ENCODE measurements at regions not wholly inside any gene's neighbourhood (a gene's known extent, or its start where the extent isn't known, plus 50 kb on each side); places are given as distances from the start of the nearest gene placed in this dataset.

DNA sequence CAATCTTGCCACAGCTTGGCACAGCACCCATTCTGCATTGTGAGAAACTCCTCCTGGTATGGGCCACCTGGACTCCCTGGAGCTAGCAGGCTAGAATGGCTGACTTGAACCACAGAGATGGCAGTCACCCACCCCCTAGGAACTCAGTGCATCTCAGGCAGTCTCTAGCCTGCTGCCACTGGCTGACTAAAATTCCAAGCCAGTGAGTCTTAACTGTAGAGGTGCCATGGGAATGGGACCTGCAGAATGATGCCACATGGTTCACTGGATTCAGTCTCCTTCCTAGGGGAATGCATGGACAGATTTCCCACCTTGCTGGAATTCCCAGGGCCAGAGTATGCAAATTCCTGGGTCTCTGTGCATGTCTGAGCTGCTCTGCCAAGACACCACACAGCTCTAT is 382.9 kb downstream of the MAN2A1 start:
- H3K4me3 ChIP-seq (ENCODE audit: low read depth, low read length) = no peak overlapping the region
- H3K36me3 ChIP-seq (ENCODE audit: control insufficient read depth, insufficient read depth, low read length) = no peaks in the 10 kb centered on the region
- TF ChIP-seq, protein P1, sequence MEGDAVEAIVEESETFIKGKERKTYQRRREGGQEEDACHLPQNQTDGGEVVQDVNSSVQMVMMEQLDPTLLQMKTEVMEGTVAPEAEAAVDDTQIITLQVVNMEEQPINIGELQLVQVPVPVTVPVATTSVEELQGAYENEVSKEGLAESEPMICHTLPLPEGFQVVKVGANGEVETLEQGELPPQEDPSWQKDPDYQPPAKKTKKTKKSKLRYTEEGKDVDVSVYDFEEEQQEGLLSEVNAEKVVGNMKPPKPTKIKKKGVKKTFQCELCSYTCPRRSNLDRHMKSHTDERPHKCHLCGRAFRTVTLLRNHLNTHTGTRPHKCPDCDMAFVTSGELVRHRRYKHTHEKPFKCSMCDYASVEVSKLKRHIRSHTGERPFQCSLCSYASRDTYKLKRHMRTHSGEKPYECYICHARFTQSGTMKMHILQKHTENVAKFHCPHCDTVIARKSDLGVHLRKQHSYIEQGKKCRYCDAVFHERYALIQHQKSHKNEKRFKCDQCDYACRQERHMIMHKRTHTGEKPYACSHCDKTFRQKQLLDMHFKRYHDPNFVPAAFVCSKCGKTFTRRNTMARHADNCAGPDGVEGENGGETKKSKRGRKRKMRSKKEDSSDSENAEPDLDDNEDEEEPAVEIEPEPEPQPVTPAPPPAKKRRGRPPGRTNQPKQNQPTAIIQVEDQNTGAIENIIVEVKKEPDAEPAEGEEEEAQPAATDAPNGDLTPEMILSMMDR (IDR thresholded peaks at IDR 0.05; ENCODE audit: insufficient read depth, low read length, severe bottlenecking) = no peak
- H3K27me3 ChIP-seq (ENCODE audit: control insufficient read depth, insufficient read depth, low read length) = no peaks in the 10 kb centered on the region
- no peak for DNase-seq (ENCODE audit: low read depth)
- no peak for FAIRE-seq

DNA sequence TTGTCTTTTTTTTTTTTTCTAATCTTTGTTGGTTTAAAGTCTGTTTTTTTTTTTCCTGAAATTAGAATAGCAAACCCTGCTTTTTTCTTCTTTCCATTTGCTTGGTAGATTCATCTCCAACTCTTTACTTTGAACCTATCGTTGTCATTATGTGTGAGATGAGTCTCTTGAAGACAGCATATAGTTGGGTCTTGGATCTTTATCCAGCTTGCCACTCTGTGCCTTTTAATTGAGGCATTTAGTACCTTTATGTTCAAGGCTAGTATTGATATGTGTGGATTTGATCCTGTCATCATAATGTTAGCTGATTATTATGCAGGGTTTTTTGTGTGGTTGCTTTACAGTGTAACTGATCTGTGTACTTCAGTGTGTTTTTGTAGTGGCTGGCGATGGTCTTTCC is 383.8 kb downstream of the MAN2A1 start:
- TF ChIP-seq, protein P1 (IDR thresholded peaks at IDR 0.05; ENCODE audit: insufficient read depth, low read length, severe bottlenecking) = no peak
- DNase-seq (ENCODE audit: low read depth) = no peak
- Histone ChIP-seq H3K27me3 (ENCODE audit: control insufficient read depth, insufficient read depth, low read length) (no peaks in the 10 kb centered on the region), H3K4me3 (ENCODE audit: low read depth, low read length) (no peak overlapping the region), H3K36me3 (ENCODE audit: control insufficient read depth, insufficient read depth, low read length) (no peaks in the 10 kb centered on the region)
- FAIRE-seq = no peak

DNA sequence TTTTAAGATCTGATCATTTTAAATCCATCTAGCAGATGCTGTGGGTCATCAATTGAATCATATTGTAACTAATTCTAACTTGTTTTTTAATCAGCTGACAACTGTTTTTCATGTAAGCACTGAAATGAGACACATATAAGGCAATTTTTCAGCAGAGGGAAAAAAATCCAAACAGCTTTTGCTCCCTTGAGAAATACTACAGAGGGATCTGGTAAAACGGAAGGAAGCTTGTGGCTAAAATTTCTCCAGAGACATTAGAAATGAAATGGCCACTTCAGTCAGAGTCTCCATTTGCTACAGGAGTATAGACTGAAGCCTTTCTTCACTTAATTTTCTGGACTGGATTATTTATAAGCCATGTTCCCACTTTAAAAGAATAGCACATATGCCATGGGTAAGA is 385.9 kb downstream of the MAN2A1 start:
- H3K27me3 ChIP-seq (ENCODE audit: control insufficient read depth, insufficient read depth, low read length) = no peaks in the 10 kb centered on the region
- TF ChIP-seq, protein P1 (IDR thresholded peaks at IDR 0.05; ENCODE audit: insufficient read depth, low read length, severe bottlenecking) = no peak
- H3K4me3 ChIP-seq (ENCODE audit: low read depth, low read length) = no peak overlapping the region
- FAIRE-seq (no peak), DNase-seq (ENCODE audit: low read depth) (no peak)
- H3K36me3 ChIP-seq (ENCODE audit: control insufficient read depth, insufficient read depth, low read length) = no peaks in the 10 kb centered on the region

DNA sequence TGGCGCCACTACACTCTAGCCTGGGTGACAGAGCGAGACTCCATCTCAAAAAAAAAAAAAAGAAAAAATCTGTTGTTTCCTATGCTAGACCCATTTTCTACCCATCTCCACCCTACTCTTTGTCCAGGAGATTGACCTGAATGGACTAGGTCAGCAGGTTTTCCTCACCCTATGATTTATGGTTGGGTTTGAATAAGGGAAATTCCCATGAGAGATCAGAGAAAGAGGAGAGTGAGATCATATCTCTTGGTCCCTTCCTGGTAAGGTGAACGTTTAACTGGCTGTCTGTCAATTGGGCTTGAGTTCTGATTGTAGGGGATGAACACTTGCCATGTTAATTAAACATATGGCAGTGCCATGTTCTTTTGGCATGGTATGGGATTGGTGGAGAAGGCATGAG is 387.4 kb downstream of the MAN2A1 start:
- no peak for FAIRE-seq

DNA sequence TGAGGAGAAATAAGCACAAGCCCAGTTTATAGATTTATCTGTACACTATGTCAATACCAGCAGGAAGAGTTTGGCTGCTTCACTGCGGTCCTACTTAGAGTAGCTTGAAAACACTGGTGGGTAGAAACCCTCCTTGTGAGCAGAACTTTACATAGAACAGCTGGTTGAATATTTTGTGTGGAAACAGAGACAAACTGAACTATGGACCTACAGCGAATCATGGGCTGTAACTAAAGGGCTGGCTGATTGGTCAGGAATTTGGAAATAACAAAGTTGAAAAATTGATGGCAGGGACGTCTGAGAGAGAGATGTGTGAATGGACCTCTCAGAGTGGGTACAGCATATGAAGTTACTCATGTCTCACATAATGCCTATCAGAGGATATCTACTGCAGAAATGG is 392.5 kb downstream of the MAN2A1 start:
- Histone ChIP-seq H3K36me3 (ENCODE audit: control insufficient read depth, insufficient read depth, low read length) (no peaks in the 10 kb centered on the region), H3K27me3 (ENCODE audit: control insufficient read depth, insufficient read depth, low read length) (no peaks in the 10 kb centered on the region), H3K4me3 (ENCODE audit: low read depth, low read length) (no peak overlapping the region)
- no peak for FAIRE-seq
- TF ChIP-seq, protein P1 (IDR thresholded peaks at IDR 0.05; ENCODE audit: insufficient read depth, low read length, severe bottlenecking) = no peak
- no peak for DNase-seq (ENCODE audit: low read depth)

More for the DNA sequence above, 387.4 kb downstream of the MAN2A1 start:
- Histone ChIP-seq H3K36me3 (ENCODE audit: control insufficient read depth, insufficient read depth, low read length) (no peaks in the 10 kb centered on the region), H3K4me3 (ENCODE audit: low read depth, low read length) (no peak overlapping the region), H3K27me3 (ENCODE audit: control insufficient read depth, insufficient read depth, low read length) (no peaks in the 10 kb centered on the region)
- TF ChIP-seq, protein P1 (IDR thresholded peaks at IDR 0.05; ENCODE audit: insufficient read depth, low read length, severe bottlenecking) = no peak
- DNase-seq (ENCODE audit: low read depth) = no peak

DNA sequence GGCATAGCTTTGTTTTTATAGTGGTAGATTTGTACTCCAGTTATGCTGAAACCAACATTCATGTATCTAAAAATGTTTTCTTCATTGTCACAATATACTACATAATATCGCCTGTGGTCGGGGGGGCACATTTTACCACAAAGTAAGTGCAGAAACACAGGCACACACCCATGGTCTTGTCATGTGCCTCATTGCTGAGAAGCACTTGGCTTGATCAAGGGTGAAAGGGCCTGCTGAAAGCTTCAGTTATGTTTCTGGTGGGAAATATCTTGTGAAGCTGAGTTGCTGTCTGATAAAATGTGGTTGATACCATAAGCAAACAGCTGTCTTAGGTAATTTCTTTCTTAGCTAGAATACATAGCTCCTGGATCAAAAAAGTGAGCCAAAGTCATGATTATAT is 393.1 kb downstream of the MAN2A1 start:
- Histone ChIP-seq H3K36me3 (ENCODE audit: control insufficient read depth, insufficient read depth, low read length) (no peaks in the 10 kb centered on the region), H3K4me3 (ENCODE audit: low read depth, low read length) (no peak overlapping the region), H3K27me3 (ENCODE audit: control insufficient read depth, insufficient read depth, low read length) (no peaks in the 10 kb centered on the region)
- no peak for DNase-seq (ENCODE audit: low read depth)
- FAIRE-seq = no peak
- TF ChIP-seq, protein P1 (IDR thresholded peaks at IDR 0.05; ENCODE audit: insufficient read depth, low read length, severe bottlenecking) = no peak
